HCT116 (cell line): ENCODE measurements at regions not wholly inside any gene's neighbourhood (a gene's known extent, or its start where the extent isn't known, plus 50 kb on each side); places are given as distances from the start of the nearest gene placed in this dataset.
"Not testable (repeated sequence)": the region's sequence is repeated elsewhere in the genome, so short reads cannot be mapped to it uniquely, and the experiment has no call there.

ENCODE experiments used
- ATAC-seq: fragments of 200-7000 bp; cut with Tn5 transposase; 2 replicates; pipeline ENCODE4 v1.9.1; 2020; ENCODE audit warnings: mild to moderate bottlenecking, moderate library complexity
- BruUV-seq: library from RNA; stranded (reverse); fragments of 400-500 nt; replicated peaks from 2 replicates; lab custom pipeline; 2021; lab: Mats Ljungman, UMichigan
- CTCF ChIA-PET: fragments of 300-600 bp; sonication (Branson Sonifier 250); formaldehyde crosslinking; loops from one replicate; lab custom pipeline; 2021; ENCODE audit warnings: antibody characterized with exemption; lab: Charles Lee
- POLR2A ChIA-PET: fragments of 300-600, 350-600 bp; sonication (Branson Sonifier 250); formaldehyde crosslinking; loops from one replicate; lab custom pipeline; 2021; ENCODE audit warnings: antibody characterized with exemption; lab: Charles Lee
- RAD21 ChIA-PET, 2 experiments: fragments of 300-600 bp; sonication (Branson Sonifier 250); formaldehyde crosslinking; loops; one replicate each; lab custom pipeline; 2023; ENCODE audit warnings: low total read pairs in 2 of 2; ENCODE audit not compliant: uncharacterized antibody in 2 of 2, unreplicated experiment in 2 of 2, low non-redundant PET in 1 of 2; lab: Charles Lee
- DNase-seq: peaks from one replicate; pipeline ENCODE4 v3.0.0-alpha.2; 2010; ENCODE audit warnings: low read depth, low spot score
- H2AFZ ChIP-seq: fragments of 200-600 bp; shearing (Covaris generic), sonication (generic); 2 replicates; pipeline ENCODE4 v1.6.1; 2017; ENCODE audit warnings: low read depth, mixed run types, mixed read lengths, antibody characterized with exemption, low read length; ENCODE audit not compliant: poor library complexity, severe bottlenecking
- H3K27ac ChIP-seq: 2 replicates; pipeline ENCODE4 v1.5.1; 2012; ENCODE audit warnings: low read depth, low read length
- H3K27me3 ChIP-seq: fragments of 200-600 bp; sonication (generic); 2 replicates; pipeline ENCODE4 v1.6.1; 2016; ENCODE audit warnings: mixed run types, low read length, mixed read lengths; ENCODE audit not compliant: insufficient read depth
- H3K36me3 ChIP-seq, 2 experiments: fragments of 200-500 bp in 1 of 2; fragments of 200-600 bp in 1 of 2; sonication (Bioruptor generic) in 1 of 2; sonication (generic) in 1 of 2; 2 replicates each; pipeline versions ENCODE4 v1.5.1 to v1.6.1; 2014 to 2016; ENCODE audit warnings: low read length in 2 of 2, inconsistent platforms in 1 of 2, mixed read lengths in 1 of 2, mixed run types in 1 of 2; ENCODE audit not compliant: insufficient read depth in 2 of 2, control insufficient read depth in 1 of 2
- H3K4me1 ChIP-seq, 2 experiments: fragments of 200-600 bp in 1 of 2; sonication (generic) in 1 of 2; 2 replicates each; pipeline versions ENCODE4 v1.5.1 to v1.6.1; 2012 to 2017; ENCODE audit warnings: low read length in 2 of 2, inconsistent platforms in 1 of 2, mild to moderate bottlenecking in 1 of 2, mixed read lengths in 1 of 2, mixed run types in 1 of 2, moderate library complexity in 1 of 2; ENCODE audit not compliant: insufficient read depth in 2 of 2, control insufficient read depth in 1 of 2
- H3K4me2 ChIP-seq: fragments of 200-600 bp; sonication (generic); 2 replicates; pipeline ENCODE4 v1.6.1; 2017; ENCODE audit warnings: mixed run types, low read length, mixed read lengths
- H3K4me3 ChIP-seq, 2 experiments: fragments of 200-600 bp in 1 of 2; sonication (generic) in 1 of 2; replicated peaks in 1 of 2; 2 replicates each; pipeline ENCODE4 v1.5.1; 2011 to 2016; ENCODE audit warnings: low read length in 2 of 2, control low read depth in 1 of 2, low read depth in 1 of 2, mild to moderate bottlenecking in 1 of 2, mixed read lengths in 1 of 2, mixed run types in 1 of 2
- H3K79me2 ChIP-seq: fragments of 200-600 bp; sonication (generic); 2 replicates; pipeline ENCODE4 v1.6.1; 2017; ENCODE audit warnings: mild to moderate bottlenecking, mixed run types, low read length, moderate library complexity, mixed read lengths; ENCODE audit not compliant: insufficient read depth
- H3K9ac ChIP-seq: fragments of 200-600 bp; sonication (generic); 2 replicates; pipeline ENCODE4 v1.6.1; 2016; ENCODE audit warnings: low read length, mixed read lengths
- H3K9me2 ChIP-seq: fragments of 200-600 bp; sonication (generic), shearing (Covaris generic); 2 replicates; pipeline ENCODE4 v1.6.1; 2017; ENCODE audit warnings: mixed run types, mild to moderate bottlenecking, moderate library complexity; ENCODE audit not compliant: insufficient read depth
- H3K9me3 ChIP-seq, 2 experiments: fragments of 200-500 bp in 1 of 2; fragments of 200-600 bp in 1 of 2; sonication (Bioruptor generic) in 1 of 2; sonication (generic) in 1 of 2; 2 replicates each; pipeline ENCODE4 v1.6.1; 2014 to 2017; ENCODE audit warnings: low read length in 2 of 2, mixed read lengths in 2 of 2, inconsistent platforms in 1 of 2, low read depth in 1 of 2, mild to moderate bottlenecking in 1 of 2, mixed run types in 1 of 2, moderate library complexity in 1 of 2; ENCODE audit not compliant: control insufficient read depth in 1 of 2, insufficient read depth in 1 of 2
- H4K20me1 ChIP-seq: fragments of 200-600 bp; sonication (generic), shearing (Covaris generic); 2 replicates; pipeline ENCODE4 v1.6.1; 2017; ENCODE audit warnings: mixed run types, mild to moderate bottlenecking, moderate library complexity; ENCODE audit not compliant: insufficient read depth
- CTCF ChIP-seq, 3 experiments: fragments of 200-600 bp in 1 of 3; sonication (generic) in 1 of 3; IDR thresholded peaks in 2 of 3; conservative IDR thresholded peaks in 1 of 3; 2 replicates each; pipeline ENCODE4 v1.5.1; 2012 to 2017; ENCODE audit warnings: low read depth in 2 of 3, low read length in 2 of 3, antibody characterized with exemption in 1 of 3, borderline replicate concordance in 1 of 3, control low read depth in 1 of 3, mild to moderate bottlenecking in 1 of 3, mixed read lengths in 1 of 3, mixed run types in 1 of 3, moderate library complexity in 1 of 3; ENCODE audit not compliant: insufficient read depth in 1 of 3
- EGR1 ChIP-seq: IDR thresholded peaks from 2 replicates; pipeline ENCODE4 v1.6.1; 2012; ENCODE audit warnings: low read depth
- EZH2 ChIP-seq: fragments of 200-600 bp; sonication (generic); IDR thresholded peaks from 2 replicates; pipeline ENCODE4 v1.6.1; 2017; ENCODE audit warnings: antibody characterized with exemption, mixed run types
- EZH2phosphoT487 ChIP-seq: fragments of 200-600 bp; IDR thresholded peaks from 2 replicates; pipeline ENCODE4 v1.6.1; 2018; ENCODE audit warnings: antibody characterized with exemption, borderline replicate concordance
- JUND ChIP-seq: IDR thresholded peaks from 2 replicates; pipeline ENCODE4 v1.6.1; 2012
- MAX ChIP-seq: IDR thresholded peaks from 2 replicates; pipeline ENCODE4 v1.6.1; 2012
- POLR2AphosphoS5 ChIP-seq: IDR thresholded peaks from 2 replicates; pipeline ENCODE4 v1.6.1; 2011; ENCODE audit warnings: mild to moderate bottlenecking, low read depth, low read length, moderate library complexity
- REST ChIP-seq: IDR thresholded peaks from 2 replicates; pipeline ENCODE4 v1.6.1; 2012; ENCODE audit warnings: low read depth
- SP1 ChIP-seq: IDR thresholded peaks from 2 replicates; pipeline ENCODE4 v1.6.1; 2012; ENCODE audit warnings: low read depth
- SRF ChIP-seq: IDR thresholded peaks from 2 replicates; pipeline ENCODE4 v1.6.1; 2012; ENCODE audit warnings: low read depth
- YY1 ChIP-seq: IDR thresholded peaks from 2 replicates; pipeline ENCODE4 v1.6.1; 2011; ENCODE audit warnings: low read length, low read depth, moderate library complexity, mild to moderate bottlenecking; ENCODE audit not compliant: insufficient replicate concordance; ENCODE audit errors: extremely low read depth
- intact Hi-C: fragments of 100-400 bp; cut with micrococcal nuclease; formaldehyde crosslinking; loops from 2 replicates; pipeline ENCODE4 v1.10.0; 2022

- no peak for TF ChIP-seq EZH2phosphoT487
- no peak for TF ChIP-seq JUND
- no peak for TF ChIP-seq POLR2AphosphoS5
- no peak for TF ChIP-seq YY1
Observed at GRCh38 chr16:55072976-55073375, 142.3 kb downstream of the IRX5 start (continued).

- Histone ChIP-seq H3K9me2 (no peaks in the 10 kb centered on the region), H3K4me2 (no peak overlapping the region), H4K20me1 (no peaks in the 10 kb centered on the region), H3K27me3 (no peaks in the 10 kb centered on the region), H3K9ac (no peak overlapping the region), H3K9me3 (no peaks in the 10 kb centered on the region), H3K79me2 (no peaks in the 10 kb centered on the region), H2AFZ (no peak overlapping the region), H3K4me3 (no peak overlapping the region), H3K27ac (no peak overlapping the region), H3K36me3 (no peaks in the 10 kb centered on the region), H3K4me1 (no peaks in the 10 kb centered on the region)
- DNase-seq (no peak), ATAC-seq (no peak)
- no TSS peak for BruUV-seq
- intact Hi-C loops: no loop called here
- no peak for TF ChIP-seq EZH2phosphoT487
- no peak for TF ChIP-seq EGR1
- no peak for TF ChIP-seq SRF
- TF ChIP-seq POLR2AphosphoS5: no peak
- no peak for TF ChIP-seq REST
- TF ChIP-seq EZH2: no peak
- no peak for TF ChIP-seq MAX
- no peak for TF ChIP-seq SP1
- no peak for TF ChIP-seq CTCF (IDR thresholded peaks at IDR 0.05 in 2 of 3, conservative IDR thresholded peaks at IDR 0.05 in 1 of 3; ENCODE audit: borderline replicate concordance in 1 of 3, insufficient read depth in 1 of 3, low read depth in 2 of 3, low read length in 2 of 3)
- ChIA-PET POLR2A (no interaction called here), RAD21 (interaction anchor here in 1 of 2 experiments (1.0 kb wide), 1 partner anchor 39 kb away, joined by 7 read pairs; no protein-coding TSS in a partner anchor), CTCF (no interaction called here)
Observed at GRCh38 chr16:55073830-55074229, 143.2 kb downstream of the IRX5 start.

GRCh38 chr16:55075208-55075607 lies 144.5 kb downstream of the IRX5 start:
- H3K9ac ChIP-seq, BruUV-seq: not testable (repeated sequence)

More at GRCh38 chr16:55075208-55075607, 144.5 kb downstream of the IRX5 start:
- CTCF ChIA-PET, H2AFZ ChIP-seq, DNase-seq, H3K79me2 ChIP-seq, H3K4me1 ChIP-seq, H3K27me3 ChIP-seq, POLR2A ChIA-PET, H3K4me3 ChIP-seq, ATAC-seq, H3K27ac ChIP-seq, H3K9me2 ChIP-seq, RAD21 ChIA-PET, H3K9me3 ChIP-seq, H3K4me2 ChIP-seq, H4K20me1 ChIP-seq, H3K36me3 ChIP-seq, intact Hi-C loops: not testable (repeated sequence)
